Mesenchymal stem cell (in vitro differentiated cells and primary cell): ENCODE measurements at regions not wholly inside any gene's neighbourhood (a gene's known extent, or its start where the extent isn't known, plus 50 kb on each side); places are given as distances from the start of the nearest gene placed in this dataset.

Experiments used
- DNase-seq: peaks from one replicate; pipeline ENCODE4 v3.0.0-alpha.2; 2013
- H2AFZ ChIP-seq: one replicate; pipeline ENCODE4 v1.6.1; 2013; ENCODE audit warnings: low read depth, mild to moderate bottlenecking, control low read depth, inconsistent platforms, low read length, moderate library complexity
- H2AK5ac ChIP-seq: 2 replicates; pipeline ENCODE4 v1.6.1; 2013; ENCODE audit warnings: low read length, moderate library complexity, mild to moderate bottlenecking, inconsistent platforms; ENCODE audit not compliant: severe bottlenecking
- H2BK120ac ChIP-seq: one replicate; pipeline ENCODE4 v1.6.1; 2013; ENCODE audit warnings: low read depth, mild to moderate bottlenecking, inconsistent platforms, low read length, moderate library complexity
- H2BK12ac ChIP-seq, 2 experiments: one replicate each; pipeline ENCODE4 v1.6.1; 2013; ENCODE audit warnings: inconsistent platforms in 2 of 2, low read length in 2 of 2, mild to moderate bottlenecking in 2 of 2, moderate library complexity in 2 of 2, control low read depth in 1 of 2
- H2BK15ac ChIP-seq: one replicate; pipeline ENCODE4 v1.6.1; 2013; ENCODE audit warnings: mild to moderate bottlenecking, low read depth, inconsistent platforms; ENCODE audit not compliant: poor library complexity, severe bottlenecking
- H2BK5ac ChIP-seq: 2 replicates; pipeline ENCODE4 v1.6.1; 2013; ENCODE audit warnings: low read depth, mild to moderate bottlenecking, low read length, control low read depth, inconsistent platforms; ENCODE audit not compliant: poor library complexity, severe bottlenecking
- H3K14ac ChIP-seq, 2 experiments: one replicate each; pipeline ENCODE4 v1.6.1; 2013; ENCODE audit warnings: inconsistent platforms in 2 of 2, low read length in 2 of 2, control low read depth in 1 of 2, mild to moderate bottlenecking in 1 of 2, moderate library complexity in 1 of 2
- H3K18ac ChIP-seq, 2 experiments: one replicate each; pipeline ENCODE4 v1.6.1; 2013; ENCODE audit warnings: inconsistent platforms in 2 of 2, low read length in 2 of 2, control low read depth in 1 of 2, low read depth in 1 of 2, mild to moderate bottlenecking in 1 of 2
- H3K23ac ChIP-seq, 2 experiments: one replicate each; pipeline ENCODE4 v1.6.1; 2013; ENCODE audit warnings: inconsistent platforms in 2 of 2, low read length in 2 of 2, mild to moderate bottlenecking in 2 of 2, moderate library complexity in 2 of 2, control low read depth in 1 of 2
- H3K27ac ChIP-seq: 2 replicates; pipeline ENCODE4 v1.5.1; 2013; ENCODE audit warnings: mild to moderate bottlenecking, moderate library complexity, low read length, control low read depth, inconsistent platforms; ENCODE audit not compliant: poor library complexity, severe bottlenecking
- H3K27me3 ChIP-seq, 2 experiments: 2 replicates each; pipeline versions ENCODE4 v1.6.1 to v1.7.0; 2013; ENCODE audit warnings: low read length in 2 of 2, mild to moderate bottlenecking in 2 of 2, moderate library complexity in 2 of 2, control low read depth in 1 of 2, inconsistent platforms in 1 of 2; ENCODE audit not compliant: control insufficient read depth in 1 of 2, insufficient read depth in 1 of 2
- H3K36me3 ChIP-seq, 2 experiments: 2 replicates each; pipeline versions ENCODE4 v1.6.1 to v1.7.0; 2013; ENCODE audit warnings: low read length in 2 of 2, control low read depth in 1 of 2, inconsistent platforms in 1 of 2, low read depth in 1 of 2, mild to moderate bottlenecking in 1 of 2; ENCODE audit not compliant: insufficient read depth in 2 of 2, control insufficient read depth in 1 of 2
- H3K4ac ChIP-seq, 2 experiments: one replicate each; pipeline ENCODE4 v1.6.1; 2013; ENCODE audit warnings: inconsistent platforms in 2 of 2, low read length in 2 of 2, mild to moderate bottlenecking in 2 of 2, moderate library complexity in 2 of 2, control low read depth in 1 of 2, low read depth in 1 of 2
- H3K4me1 ChIP-seq: 2 replicates; pipeline ENCODE4 v1.6.1; 2013; ENCODE audit warnings: low read depth, low read length, control low read depth; ENCODE audit not compliant: control insufficient read depth, insufficient read depth
- H3K4me2 ChIP-seq: 2 replicates; pipeline ENCODE4 v1.6.1; 2013; ENCODE audit warnings: low read length, mild to moderate bottlenecking, inconsistent platforms; ENCODE audit not compliant: poor library complexity, severe bottlenecking
- H3K4me3 ChIP-seq, 2 experiments: 2 replicates each; pipeline versions ENCODE4 v1.5.1 to v1.7.0; 2013; ENCODE audit warnings: low read length in 2 of 2, mild to moderate bottlenecking in 2 of 2, control low read depth in 1 of 2, low read depth in 1 of 2; ENCODE audit not compliant: insufficient read depth in 1 of 2
- H3K79me1 ChIP-seq: replicated peaks from 2 replicates; pipeline ENCODE4 v1.6.1; 2013; ENCODE audit warnings: mild to moderate bottlenecking, control low read depth, low read length, inconsistent platforms; ENCODE audit not compliant: poor library complexity, severe bottlenecking
- H3K9ac ChIP-seq: 2 replicates; pipeline ENCODE4 v1.7.0; 2013; ENCODE audit warnings: mild to moderate bottlenecking, low read length, moderate library complexity
- H3K9me3 ChIP-seq: 2 replicates; pipeline ENCODE4 v1.7.0; 2013; ENCODE audit warnings: mild to moderate bottlenecking, low read length; ENCODE audit not compliant: control insufficient read depth
- H4K8ac ChIP-seq: one replicate; pipeline ENCODE4 v1.6.1; 2013; ENCODE audit warnings: inconsistent platforms, mild to moderate bottlenecking, low read length, moderate library complexity
- H4K91ac ChIP-seq: one replicate; pipeline ENCODE4 v1.6.1; 2013; ENCODE audit warnings: mild to moderate bottlenecking, low read length, inconsistent platforms
- WGBS: methylation state at CpG from one replicate; pipeline ENCODE4 v1.1.7; 2013; ENCODE audit warnings: mixed read lengths; 5-methylcytosine and 5-hydroxymethylcytosine counted together

DNA sequence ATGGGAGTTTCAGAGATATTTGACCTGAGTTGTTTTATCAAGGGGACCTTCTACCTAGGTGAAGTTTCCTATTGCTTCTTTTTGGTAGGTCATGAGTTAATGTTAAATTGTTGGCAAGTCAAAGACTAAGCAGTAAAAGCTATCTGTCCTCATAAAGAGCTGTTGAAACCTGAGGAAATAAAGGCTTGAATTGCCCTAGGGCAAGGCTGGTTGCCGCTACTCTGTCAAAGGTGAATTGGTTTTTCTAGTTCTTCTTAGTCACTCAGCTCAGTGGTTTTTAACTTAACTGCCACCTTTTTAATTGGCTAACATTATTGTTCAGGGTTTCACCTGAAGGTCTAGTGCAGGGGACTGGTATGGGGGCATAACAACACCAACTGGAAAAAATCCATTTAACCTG lies 441.6 kb upstream of the FBXO33 start:
- H3K9ac ChIP-seq, result no peak overlapping the region
- no peaks in the 10 kb centered on the region for H3K9me3 ChIP-seq
- H3K4me3 ChIP-seq, result no peak overlapping the region
- H4K8ac ChIP-seq, result no peak overlapping the region
- WGBS, result 50% methylated on average over 1 of the region's 1 CpG
- H3K27ac ChIP-seq, result no peak overlapping the region
- H3K36me3 ChIP-seq, result no peaks in the 10 kb centered on the region
- no peaks in the 10 kb centered on the region for H3K79me1 ChIP-seq
- no peak overlapping the region for H2BK12ac ChIP-seq
- no peak overlapping the region for H3K14ac ChIP-seq
- H3K18ac ChIP-seq, result no peak overlapping the region
- no peak overlapping the region for H2AK5ac ChIP-seq
- no peak overlapping the region for H4K91ac ChIP-seq
- no peak overlapping the region for H2AFZ ChIP-seq
- H3K23ac ChIP-seq, result no peak overlapping the region
- no peak overlapping the region for H2BK120ac ChIP-seq
- peaks cover 4% of the 10 kb centered on the region for H3K4me1 ChIP-seq
- H2BK15ac ChIP-seq, result no peak overlapping the region
- no peak overlapping the region for H3K4me2 ChIP-seq
- no peaks in the 10 kb centered on the region for H3K27me3 ChIP-seq
- H2BK5ac ChIP-seq, result no peak overlapping the region
- H3K4ac ChIP-seq, result no peak overlapping the region
- no peak for DNase-seq

DNA sequence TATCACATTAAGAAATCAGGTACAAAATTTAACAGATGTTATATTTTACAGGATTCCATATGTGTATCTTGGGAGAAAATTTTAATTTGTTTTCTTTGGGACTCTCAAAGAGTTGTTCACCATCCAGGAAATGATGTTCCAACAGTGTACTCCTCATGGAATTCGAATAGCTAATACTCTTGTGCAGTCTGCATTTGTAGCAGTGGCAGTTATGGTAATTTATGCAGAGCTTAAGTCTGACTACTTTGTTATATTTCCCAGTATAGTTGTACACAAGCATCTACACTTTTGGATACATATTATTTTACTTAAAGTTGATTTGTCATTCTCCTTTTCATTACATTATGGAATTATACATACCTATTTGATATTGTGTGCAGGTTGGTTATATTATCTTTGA lies 436.7 kb upstream of the FBXO33 start:
- no CpG with 5 or more reads among the region's 1 CpG for WGBS
- Histone ChIP-seq H3K27me3 (no peaks in the 10 kb centered on the region), H3K18ac (no peak overlapping the region), H4K91ac (no peak overlapping the region), H2AK5ac (no peak overlapping the region), H3K4me2 (no peak overlapping the region), H2AFZ (no peak overlapping the region), H3K4me3 (no peak overlapping the region), H3K79me1 (no peaks in the 10 kb centered on the region), H3K4ac (no peak overlapping the region), H3K23ac (no peak overlapping the region), H3K27ac (no peak overlapping the region), H2BK5ac (no peak overlapping the region), H3K9ac (no peak overlapping the region), H3K36me3 (no peaks in the 10 kb centered on the region), H3K9me3 (no peaks in the 10 kb centered on the region), H4K8ac (no peak overlapping the region), H2BK12ac (no peak overlapping the region), H3K14ac (no peak overlapping the region), H2BK15ac (no peak overlapping the region), H3K4me1 (no peaks in the 10 kb centered on the region), H2BK120ac (no peak overlapping the region)
- DNase-seq, result no peak

DNA sequence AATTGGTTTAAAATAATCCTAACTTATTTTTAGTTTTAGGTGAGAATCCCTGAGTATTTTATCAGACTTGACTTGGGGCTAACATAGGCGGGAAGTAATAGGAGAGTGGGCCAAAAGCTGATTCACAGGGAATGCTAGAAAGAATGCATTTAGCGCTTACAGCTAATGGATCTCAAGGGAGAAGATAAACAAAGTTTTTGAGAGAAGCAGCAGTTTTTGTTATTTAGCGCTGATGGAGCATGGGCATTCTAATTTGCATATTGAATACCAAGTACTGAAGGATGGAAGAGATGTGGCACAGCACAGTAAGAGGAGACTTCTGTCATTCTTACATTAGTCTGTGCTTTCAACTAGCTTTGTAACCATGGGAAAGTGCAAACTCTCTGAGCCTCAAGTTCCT lies 436.0 kb upstream of the FBXO33 start:
- Histone ChIP-seq H2BK5ac (no peak overlapping the region), H3K4me2 (no peak overlapping the region), H3K14ac (no peak overlapping the region), H2AK5ac (no peak overlapping the region), H3K18ac (no peak overlapping the region), H2BK12ac (no peak overlapping the region), H3K4ac (no peak overlapping the region), H4K8ac (no peak overlapping the region), H2BK15ac (no peak overlapping the region), H3K9me3 (no peaks in the 10 kb centered on the region), H3K4me3 (no peak overlapping the region), H3K27me3 (no peaks in the 10 kb centered on the region), H3K36me3 (no peaks in the 10 kb centered on the region), H4K91ac (no peak overlapping the region), H3K4me1 (no peaks in the 10 kb centered on the region), H2AFZ (no peak overlapping the region), H3K27ac (no peak overlapping the region), H3K9ac (no peak overlapping the region), H2BK120ac (no peak overlapping the region), H3K23ac (no peak overlapping the region), H3K79me1 (no peaks in the 10 kb centered on the region)
- 65% methylated on average over 3 of the region's 3 CpGs for WGBS
- no peak for DNase-seq

DNA sequence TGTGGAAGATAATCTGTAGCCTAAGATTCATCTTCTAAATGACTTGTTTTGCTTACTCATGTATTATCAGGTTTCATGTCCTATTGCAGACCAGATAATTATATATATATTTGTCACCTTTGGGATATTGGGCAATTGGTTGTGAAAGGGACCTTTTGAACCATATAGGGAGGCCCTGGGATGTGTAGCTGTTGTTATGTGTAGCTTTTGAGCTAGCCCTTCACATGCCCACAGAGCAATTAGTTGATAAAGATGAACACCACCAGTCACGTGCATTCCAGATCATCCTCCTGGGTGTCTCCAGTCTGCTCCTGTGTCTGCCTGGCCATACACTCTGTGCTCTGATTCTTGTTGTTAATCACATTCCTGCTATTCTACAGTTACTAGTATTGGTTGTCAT lies 431.2 kb upstream of the FBXO33 start:
- Histone ChIP-seq H4K91ac (peak overlapping the region; percentile 6), H2BK12ac (no peak overlapping the region), H3K27me3 (no peaks in the 10 kb centered on the region), H3K14ac (no peak overlapping the region), H2BK120ac (no peak overlapping the region), H3K4me3 (no peak overlapping the region), H3K18ac (no peak overlapping the region), H4K8ac (no peak overlapping the region), H3K23ac (no peak overlapping the region), H3K36me3 (no peaks in the 10 kb centered on the region), H2AK5ac (no peak overlapping the region), H3K79me1 (no peaks in the 10 kb centered on the region), H3K9ac (no peak overlapping the region), H3K4me2 (no peak overlapping the region), H3K4me1 (no peaks in the 10 kb centered on the region), H3K9me3 (no peaks in the 10 kb centered on the region), H2AFZ (no peak overlapping the region), H2BK15ac (no peak overlapping the region), H3K27ac (no peak overlapping the region), H2BK5ac (no peak overlapping the region), H3K4ac (no peak overlapping the region)
- WGBS, result no CpG with 5 or more reads among the region's 1 CpG
- DNase-seq, result no peak
